GM10266 (cell line): ENCODE measurements at regions not wholly inside any gene's neighbourhood (a gene's known extent, or its start where the extent isn't known, plus 50 kb on each side); places are given as distances from the start of the nearest gene placed in this dataset.

Experiments
- DNase-seq: peaks from one replicate; pipeline ENCODE4 v3.0.0; 2012; ENCODE audit errors: extremely low spot score
- TF ChIP-seq, protein P1 (sequence below): IDR thresholded peaks from 2 replicates; pipeline ENCODE4 v1.5.1; 2012; ENCODE audit warnings: mild to moderate bottlenecking, low read depth; ENCODE audit not compliant: control insufficient read depth, insufficient read depth; ENCODE audit errors: missing control alignments

DNA sequence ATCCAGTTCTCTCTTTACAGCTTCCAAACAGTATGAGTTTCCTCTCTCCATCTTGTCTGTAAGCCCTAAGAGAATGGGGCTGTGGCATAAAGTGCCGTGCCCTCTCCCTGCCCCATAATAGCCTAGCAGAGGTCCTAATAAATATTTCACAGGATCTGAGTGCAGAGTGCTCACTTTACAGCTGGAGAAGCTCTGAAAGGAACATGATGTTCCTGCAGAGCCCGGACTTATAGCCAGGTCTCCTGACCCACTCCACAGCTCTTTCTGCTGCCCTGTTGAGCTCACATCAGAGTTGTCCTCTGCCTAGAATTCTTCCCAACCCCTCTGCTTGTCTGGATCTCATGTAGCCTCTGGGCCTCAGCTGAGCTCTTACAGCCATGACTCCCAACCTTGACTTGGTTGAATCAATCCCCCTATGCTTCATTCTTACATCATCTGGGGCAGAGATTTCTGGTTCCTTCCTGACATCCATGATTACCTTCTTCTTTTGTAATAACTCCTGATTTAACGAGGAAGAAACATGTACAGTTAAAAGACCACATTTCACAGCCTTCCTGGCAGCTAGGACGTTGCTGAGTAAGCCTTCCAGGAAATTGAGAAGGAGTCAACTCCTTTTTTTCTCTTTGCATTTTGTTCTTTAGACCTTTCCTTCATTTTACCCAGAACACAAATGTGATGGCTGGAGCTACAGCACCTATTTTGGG, 135.3 kb downstream of the RPLP1 start:
- DNase-seq = no peak
- TF ChIP-seq, protein P1, sequence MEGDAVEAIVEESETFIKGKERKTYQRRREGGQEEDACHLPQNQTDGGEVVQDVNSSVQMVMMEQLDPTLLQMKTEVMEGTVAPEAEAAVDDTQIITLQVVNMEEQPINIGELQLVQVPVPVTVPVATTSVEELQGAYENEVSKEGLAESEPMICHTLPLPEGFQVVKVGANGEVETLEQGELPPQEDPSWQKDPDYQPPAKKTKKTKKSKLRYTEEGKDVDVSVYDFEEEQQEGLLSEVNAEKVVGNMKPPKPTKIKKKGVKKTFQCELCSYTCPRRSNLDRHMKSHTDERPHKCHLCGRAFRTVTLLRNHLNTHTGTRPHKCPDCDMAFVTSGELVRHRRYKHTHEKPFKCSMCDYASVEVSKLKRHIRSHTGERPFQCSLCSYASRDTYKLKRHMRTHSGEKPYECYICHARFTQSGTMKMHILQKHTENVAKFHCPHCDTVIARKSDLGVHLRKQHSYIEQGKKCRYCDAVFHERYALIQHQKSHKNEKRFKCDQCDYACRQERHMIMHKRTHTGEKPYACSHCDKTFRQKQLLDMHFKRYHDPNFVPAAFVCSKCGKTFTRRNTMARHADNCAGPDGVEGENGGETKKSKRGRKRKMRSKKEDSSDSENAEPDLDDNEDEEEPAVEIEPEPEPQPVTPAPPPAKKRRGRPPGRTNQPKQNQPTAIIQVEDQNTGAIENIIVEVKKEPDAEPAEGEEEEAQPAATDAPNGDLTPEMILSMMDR = no peak

DNA sequence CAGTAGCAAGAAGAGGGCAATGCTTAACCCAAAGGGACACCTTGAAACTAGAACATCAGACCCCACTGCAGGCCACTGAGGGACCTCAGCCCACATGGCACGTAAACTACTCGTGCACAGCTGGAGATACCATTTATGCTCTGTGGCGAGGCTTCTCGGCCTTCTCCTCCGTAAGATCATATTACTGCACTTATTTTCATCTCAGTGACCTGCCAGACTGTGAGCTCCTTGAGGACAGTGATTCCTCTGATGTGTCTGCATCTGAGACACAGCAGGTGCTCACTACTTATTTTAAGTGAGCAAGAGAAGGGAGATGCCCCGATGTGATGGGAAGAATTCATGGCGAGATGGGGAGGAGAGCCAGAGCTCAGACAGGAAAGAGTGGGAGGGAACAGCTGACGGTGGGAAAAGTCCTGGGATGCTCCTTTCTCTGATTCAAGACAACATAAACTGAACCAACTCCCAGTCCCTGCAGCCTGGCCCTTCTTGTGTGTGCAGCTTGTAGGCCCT, 137.6 kb downstream of the RPLP1 start:
- TF ChIP-seq, protein P1 = no peak
- DNase-seq = no peak

DNA sequence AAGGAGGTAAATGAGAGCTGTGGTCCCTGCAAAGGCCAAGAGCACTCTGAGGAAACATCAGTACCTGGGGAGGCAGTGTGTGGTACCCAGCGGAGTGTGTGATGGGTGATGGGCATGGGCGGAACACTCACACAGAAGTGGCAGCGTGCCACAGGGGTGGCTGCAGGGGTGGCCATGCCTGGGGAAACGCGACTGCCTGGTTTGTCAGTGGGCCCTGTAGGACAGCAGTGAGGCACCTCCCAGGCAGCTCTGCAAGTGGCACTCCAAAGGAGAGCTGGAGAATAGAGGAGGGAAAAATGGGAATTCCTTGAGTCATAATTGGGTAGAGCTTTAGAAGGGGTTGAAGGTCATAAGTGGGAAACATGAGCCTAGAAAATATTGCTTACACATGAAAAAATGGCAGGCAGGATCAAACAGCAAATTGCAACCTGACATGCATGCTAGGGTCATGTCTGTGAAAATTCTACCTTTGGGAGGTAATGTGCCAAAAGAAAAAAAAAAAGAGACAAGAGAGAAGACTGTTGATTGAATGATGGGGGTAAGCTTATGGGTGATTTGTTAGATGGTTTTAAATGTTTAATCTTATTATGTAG, 138.4 kb downstream of the RPLP1 start:
- DNase-seq = no peak

DNA sequence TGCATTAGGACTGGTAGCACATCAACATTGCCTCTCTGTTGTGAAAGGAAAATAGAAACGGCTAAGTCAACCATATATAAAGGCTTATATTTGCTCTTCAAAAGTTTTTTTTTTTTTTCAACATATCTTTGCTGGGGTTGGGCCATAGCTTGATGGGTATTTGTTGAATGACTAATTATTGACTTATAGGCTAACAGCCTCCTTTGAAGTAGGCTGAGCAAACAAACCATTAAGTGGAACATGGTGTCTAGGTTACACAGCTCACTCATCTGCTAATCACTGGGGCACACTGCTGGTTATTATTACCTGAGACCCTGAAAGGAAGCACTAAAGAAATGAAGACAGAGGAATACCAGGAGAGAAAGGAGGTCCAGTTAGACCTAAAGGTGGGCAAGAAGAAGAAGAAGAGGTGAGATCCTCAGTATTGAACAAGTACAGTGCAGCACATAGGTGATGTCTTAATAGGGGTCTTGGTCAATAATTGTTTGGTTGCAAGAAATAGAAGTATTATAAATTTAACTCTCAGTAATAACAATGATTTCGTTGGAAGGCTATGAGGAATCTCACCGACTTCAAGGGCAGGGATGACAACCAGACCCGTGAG, 139.4 kb downstream of the RPLP1 start:
- no peak for DNase-seq
- TF ChIP-seq, protein P1 = no peak

More for the DNA sequence above, 138.4 kb downstream of the RPLP1 start:
- TF ChIP-seq, protein P1 = no peak

DNA sequence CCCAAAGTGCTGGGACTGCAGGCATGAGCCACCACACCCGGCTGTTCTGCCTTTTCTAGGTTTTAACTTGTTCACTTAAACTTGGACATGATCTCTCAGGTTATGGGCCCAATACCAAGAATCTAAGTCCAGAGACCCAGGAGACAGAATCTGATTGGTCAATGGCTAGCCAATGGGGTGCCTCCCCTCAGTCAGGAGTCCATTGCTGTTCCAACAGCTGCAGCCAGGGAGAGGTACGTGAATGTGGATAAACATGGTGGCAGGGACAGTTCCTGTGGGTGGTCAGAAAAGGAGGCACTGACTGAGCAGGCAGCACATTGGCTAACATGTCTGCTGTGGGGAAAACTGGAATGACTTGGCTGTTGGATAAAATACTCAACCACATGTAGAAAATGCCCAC, 140.3 kb downstream of the RPLP1 start:
- DNase-seq = no peak

DNA sequence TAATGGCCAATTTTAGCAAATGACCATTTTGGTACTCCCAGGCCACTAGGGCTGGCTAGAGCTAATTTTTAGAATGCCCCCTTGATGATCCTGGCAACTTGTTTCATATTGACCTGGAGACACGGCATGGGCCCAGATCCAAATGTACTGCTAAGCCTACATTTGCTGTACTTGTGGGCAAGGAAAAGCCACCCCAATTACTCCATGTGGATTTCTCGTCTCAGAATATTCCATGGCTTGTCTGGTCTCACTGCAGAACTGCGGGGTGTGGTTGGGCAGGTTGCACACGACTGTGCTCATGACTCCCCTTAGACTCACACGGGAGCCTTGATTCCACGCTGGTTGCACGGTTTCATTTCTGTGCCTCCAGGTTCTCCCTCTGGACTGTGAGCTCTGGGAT, 140.9 kb downstream of the RPLP1 start:
- DNase-seq = no peak
- TF ChIP-seq, protein P1 = no peak

More for the DNA sequence above, 140.3 kb downstream of the RPLP1 start:
- TF ChIP-seq, protein P1 = no peak
